Endothelial cell of umbilical vein (primary cell): ENCODE measurements at regions not wholly inside any gene's neighbourhood (a gene's known extent, or its start where the extent isn't known, plus 50 kb on each side); places are given as distances from the start of the nearest gene placed in this dataset.

ENCODE experiments used
- BruUV-seq: library from RNA; stranded (reverse); fragments of 400-500 nt; replicated peaks from 2 replicates; lab custom pipeline; 2021; lab: Mats Ljungman, UMichigan
- CTCF ChIA-PET: fragments of 300-600, 350-600 bp; sonication (Branson Sonifier 250); formaldehyde crosslinking; loops from one replicate; lab custom pipeline; 2021; ENCODE audit warnings: antibody characterized with exemption, inconsistent platforms; lab: Charles Lee
- POLR2A ChIA-PET: fragments of 300-600, 350-600 bp; sonication (Branson Sonifier 250); formaldehyde crosslinking; loops from one replicate; lab custom pipeline; 2021; ENCODE audit warnings: antibody characterized with exemption, inconsistent platforms; lab: Charles Lee
- DNase-seq: peaks from one replicate; pipeline ENCODE4 v3.0.0-alpha.2; 2011; ENCODE audit warnings: low read depth, low spot score
- FAIRE-seq: peaks from 2 replicates; lab custom pipeline; 2011; peaks lifted over from hg19 to GRCh38; lab: Jason Lieb, UNC
- H2AFZ ChIP-seq: 2 replicates; pipeline ENCODE4 v1.6.0; 2012; ENCODE audit warnings: low read depth, low read length, control low read depth, inconsistent platforms
- H3K27ac ChIP-seq: 2 replicates; pipeline ENCODE4 v1.5.1; 2011; ENCODE audit warnings: low read depth, mild to moderate bottlenecking, control low read depth, low read length, moderate library complexity; ENCODE audit not compliant: insufficient read depth
- H3K27me3 ChIP-seq, 2 experiments: 2 replicates each; pipeline versions ENCODE4 v1.6.0 to v1.6.1; 2011; ENCODE audit warnings: low read length in 2 of 2, mixed read lengths in 1 of 2; ENCODE audit not compliant: control insufficient read depth in 2 of 2, insufficient read depth in 2 of 2
- H3K36me3 ChIP-seq, 2 experiments: 2 replicates in 1 of 2; 3 replicates in 1 of 2; pipeline ENCODE4 v1.5.1; 2011; ENCODE audit warnings: low read length in 2 of 2, mild to moderate bottlenecking in 1 of 2, moderate library complexity in 1 of 2; ENCODE audit not compliant: control insufficient read depth in 2 of 2, insufficient read depth in 2 of 2; ENCODE audit errors: extremely low read depth in 1 of 2
- H3K4me1 ChIP-seq: 3 replicates; pipeline ENCODE4 v1.5.1; 2011; ENCODE audit warnings: mild to moderate bottlenecking, low read length; ENCODE audit not compliant: control insufficient read depth, insufficient read depth; ENCODE audit errors: extremely low read depth
- H3K4me2 ChIP-seq: 2 replicates; pipeline ENCODE4 v1.6.1; 2011; ENCODE audit warnings: low read length, control low read depth, mixed read lengths; ENCODE audit not compliant: insufficient read depth
- H3K4me3 ChIP-seq, 3 experiments: fragments of 200-600 bp in 1 of 3; sonication (generic), shearing (Covaris generic) in 1 of 3; replicated peaks in 1 of 3; 2 replicates each; pipeline ENCODE4 v1.5.1; 2011 to 2016; ENCODE audit warnings: control low read depth in 3 of 3, low read length in 3 of 3, mild to moderate bottlenecking in 2 of 3, inconsistent platforms in 1 of 3, low read depth in 1 of 3, moderate library complexity in 1 of 3; ENCODE audit not compliant: insufficient read depth in 1 of 3
- H3K79me2 ChIP-seq: 2 replicates; pipeline ENCODE4 v1.6.0; 2012; ENCODE audit warnings: low read length, inconsistent platforms; ENCODE audit not compliant: control insufficient read depth, insufficient read depth
- H3K9ac ChIP-seq: replicated peaks from 2 replicates; pipeline ENCODE3; 2011; ENCODE audit warnings: low read length, control low read depth; ENCODE audit not compliant: insufficient read depth; ENCODE audit errors: extremely low read depth
- H3K9me1 ChIP-seq: replicated peaks from 3 replicates; pipeline ENCODE4 v1.6.0; 2011; ENCODE audit warnings: mild to moderate bottlenecking, low read length; ENCODE audit not compliant: control insufficient read depth, insufficient read depth; ENCODE audit errors: extremely low read depth
- H3K9me3 ChIP-seq: replicated peaks from 2 replicates; pipeline ENCODE4 v1.5.1; 2012; ENCODE audit warnings: low read length, inconsistent platforms; ENCODE audit not compliant: control insufficient read depth, insufficient read depth
- H4K20me1 ChIP-seq: replicated peaks from 2 replicates; pipeline ENCODE3; 2011; ENCODE audit warnings: mild to moderate bottlenecking, low read length; ENCODE audit not compliant: control insufficient read depth, insufficient read depth; ENCODE audit errors: extremely low read depth
- CTCF ChIP-seq, 2 donors: IDR thresholded peaks; 1 replicate in 1 of 2; 2 replicates in 1 of 2; pipeline ENCODE4 v1.5.1; 2011; ENCODE audit warnings: low read length in 2 of 2, mild to moderate bottlenecking in 2 of 2, moderate library complexity in 2 of 2, control low read depth in 1 of 2, inconsistent platforms in 1 of 2, low read depth in 1 of 2; ENCODE audit not compliant: insufficient read depth in 1 of 2; ENCODE audit errors: extremely low read depth in 1 of 2
- EZH2 ChIP-seq: IDR thresholded peaks from 2 replicates; pipeline ENCODE4 v1.6.1; 2012; ENCODE audit warnings: borderline replicate concordance, low read depth, mild to moderate bottlenecking, moderate library complexity, low read length, inconsistent platforms; ENCODE audit not compliant: severe bottlenecking
- FOS ChIP-seq: IDR thresholded peaks from 2 replicates; pipeline ENCODE4 v1.6.1; 2011; ENCODE audit warnings: mild to moderate bottlenecking, low read length, moderate library complexity, borderline replicate concordance; ENCODE audit not compliant: insufficient read depth
- GATA2 ChIP-seq: IDR thresholded peaks from 2 replicates; pipeline ENCODE4 v1.7.0; 2011; ENCODE audit warnings: low read depth, mild to moderate bottlenecking, moderate library complexity, mixed read lengths, low read length; ENCODE audit not compliant: insufficient read length, insufficient read depth
- JUN ChIP-seq: IDR thresholded peaks from 2 replicates; pipeline ENCODE4 v1.6.1; 2011; ENCODE audit warnings: borderline replicate concordance, low read depth; ENCODE audit not compliant: insufficient read length, insufficient read depth
- MAX ChIP-seq: IDR thresholded peaks from 2 replicates; pipeline ENCODE4 v1.6.1; 2011; ENCODE audit not compliant: insufficient read depth, insufficient read length
- MYC ChIP-seq: IDR thresholded peaks from one replicate; pipeline ENCODE4 v1.6.1; 2011; ENCODE audit warnings: mild to moderate bottlenecking, low read depth, low read length
- POLR2A ChIP-seq: IDR thresholded peaks from 2 replicates; pipeline ENCODE4 v1.6.1; 2012; ENCODE audit warnings: low read depth, mild to moderate bottlenecking, control low read depth, low read length
- POLR2AphosphoS5 ChIP-seq: IDR thresholded peaks from 2 replicates; pipeline ENCODE4 v1.6.1; 2012; ENCODE audit warnings: low read depth, mild to moderate bottlenecking, control low read depth, low read length, moderate library complexity; ENCODE audit not compliant: insufficient read depth
- dilution Hi-C: fragments of 300-500 bp; cut with MboI; formaldehyde crosslinking; loops from one replicate; pipeline ENCODE4 v1.15.0; 2019; ENCODE audit warnings: low sequenced_read_pairs; ENCODE audit not compliant: extremely low pct_ligation_motif_present
- intact Hi-C: fragments of 100-400 bp; cut with micrococcal nuclease; formaldehyde crosslinking; loops from one replicate; pipeline ENCODE4 v1.10.0; 2022

- BruUV-seq: no TSS peak
- no peak overlapping the region for H2AFZ ChIP-seq
- no peaks in the 10 kb centered on the region for H3K36me3 ChIP-seq
- no peak overlapping the region for H3K9ac ChIP-seq
- TF ChIP-seq MAX (no peak), FOS (no peak), JUN (no peak), POLR2A (no peak), CTCF (IDR thresholded peaks at IDR 0.05; ENCODE audit: extremely low read depth in 1 of 2, insufficient read depth in 1 of 2, low read depth in 1 of 2, low read length in 2 of 2) (no peak), EZH2 (no peak), POLR2AphosphoS5 (no peak), GATA2 (no peak), MYC (no peak)
- H3K79me2 ChIP-seq: no peaks in the 10 kb centered on the region
- no peaks in the 10 kb centered on the region for H3K9me1 ChIP-seq
- dilution Hi-C loops (no loop called here), intact Hi-C loops (no loop called here)
- no peaks in the 10 kb centered on the region for H3K27me3 ChIP-seq
- H4K20me1 ChIP-seq: no peaks in the 10 kb centered on the region
- H3K4me3 ChIP-seq: no peak overlapping the region
- no peaks in the 10 kb centered on the region for H3K4me1 ChIP-seq
- H3K9me3 ChIP-seq: no peaks in the 10 kb centered on the region
- FAIRE-seq: no peak
- CTCF ChIA-PET: no interaction called here
- H3K27ac ChIP-seq: no peak overlapping the region
- DNase-seq: no peak
- H3K4me2 ChIP-seq: no peak overlapping the region
- POLR2A ChIA-PET: no interaction called here
Measured at GRCh38 chr3:96083610-96084009, 730.8 kb upstream of the EPHA6 start.
